Ishikawa (cell line): ENCODE measurements at regions not wholly inside any gene's neighbourhood (a gene's known extent, or its start where the extent isn't known, plus 50 kb on each side); places are given as distances from the start of the nearest gene placed in this dataset.

ENCODE experiments used
- CEBPB ChIP-seq: IDR thresholded peaks from 2 replicates; pipeline ENCODE4 v1.6.1; 2012
- CREB1 ChIP-seq: IDR thresholded peaks from 2 replicates; pipeline ENCODE4 v1.6.1; 2012; ENCODE audit warnings: low read depth
- EGR1 ChIP-seq: IDR thresholded peaks from 2 replicates; pipeline ENCODE4 v1.6.1; 2012
- EP300 ChIP-seq: IDR thresholded peaks from 2 replicates; pipeline ENCODE4 v1.6.1; 2012; ENCODE audit warnings: borderline replicate concordance
- FOXM1 ChIP-seq: IDR thresholded peaks from 2 replicates; pipeline ENCODE4 v1.6.1; 2012; ENCODE audit warnings: low read depth, borderline replicate concordance
- MAX ChIP-seq: IDR thresholded peaks from 2 replicates; pipeline ENCODE4 v1.6.1; 2012
- RAD21 ChIP-seq: IDR thresholded peaks from 2 replicates; pipeline ENCODE4 v1.6.1; 2012; ENCODE audit warnings: low read depth
- REST ChIP-seq: IDR thresholded peaks from 2 replicates; pipeline ENCODE4 v1.6.1; 2012; ENCODE audit warnings: low read depth, mild to moderate bottlenecking
- TAF1 ChIP-seq: IDR thresholded peaks from 2 replicates; pipeline ENCODE4 v1.6.1; 2012; ENCODE audit warnings: low read depth, mild to moderate bottlenecking
- TCF12 ChIP-seq: IDR thresholded peaks from 2 replicates; pipeline ENCODE4 v1.6.1; 2012; ENCODE audit warnings: low read depth
- TEAD4 ChIP-seq: IDR thresholded peaks from 2 replicates; pipeline ENCODE4 v1.6.1; 2012
- YY1 ChIP-seq: IDR thresholded peaks from 2 replicates; pipeline ENCODE4 v1.6.1; 2012; ENCODE audit warnings: low read depth
- ZBTB7A ChIP-seq: IDR thresholded peaks from 2 replicates; pipeline ENCODE4 v1.6.1; 2012; ENCODE audit warnings: low read depth

- no peak for TF ChIP-seq TCF12
- TF ChIP-seq CREB1 = no peak
- no peak for TF ChIP-seq EP300
- TF ChIP-seq FOXM1 = no peak
- no peak for TF ChIP-seq REST
- TF ChIP-seq TAF1 = no peak
- no peak for TF ChIP-seq YY1
- TF ChIP-seq TEAD4 = no peak
- TF ChIP-seq CEBPB = no peak
- no peak for TF ChIP-seq EGR1
- no peak for TF ChIP-seq RAD21
- TF ChIP-seq ZBTB7A = no peak
- no peak for TF ChIP-seq MAX
Observed at GRCh38 chr6:14807971-14808370, 437.9 kb upstream of the JARID2 start.
